ENCODE measurements at regions not wholly inside any gene's neighbourhood (a gene's known extent, or its start where the extent isn't known, plus 50 kb on each side); places are given as distances from the start of the nearest gene placed in this dataset.

GRCh38 chr5:86894056-86894455, 276.3 kb downstream of the COX7C start:
- FAIRE-seq (no peak), DNase-seq (ENCODE audit: low read depth, low spot score) (no peak)
- no peak overlapping the region for H3K9ac ChIP-seq (replicated peaks; ENCODE audit: extremely low read depth, insufficient read depth, low read length)
- ChIA-PET CTCF (no interaction called here), POLR2A (no interaction called here)
- intact Hi-C loops (cut with micrococcal nuclease): no loop called here
- H3K9me3 ChIP-seq (replicated peaks; ENCODE audit: control insufficient read depth, insufficient read depth, low read length): no peaks in the 10 kb centered on the region
- H3K27ac ChIP-seq (ENCODE audit: insufficient read depth, low read depth, low read length): no peak overlapping the region
- H3K4me2 ChIP-seq (ENCODE audit: insufficient read depth, low read length): no peak overlapping the region
- no peak overlapping the region for H2AFZ ChIP-seq (ENCODE audit: low read depth, low read length)
- H4K20me1 ChIP-seq (replicated peaks; ENCODE audit: control insufficient read depth, extremely low read depth, insufficient read depth, low read length): no peaks in the 10 kb centered on the region
- TF ChIP-seq, protein P1, sequence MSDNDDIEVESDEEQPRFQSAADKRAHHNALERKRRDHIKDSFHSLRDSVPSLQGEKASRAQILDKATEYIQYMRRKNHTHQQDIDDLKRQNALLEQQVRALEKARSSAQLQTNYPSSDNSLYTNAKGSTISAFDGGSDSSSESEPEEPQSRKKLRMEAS (IDR thresholded peaks at IDR 0.05; ENCODE audit: insufficient read depth, insufficient read length): no peak
- TF ChIP-seq JUN (IDR thresholded peaks at IDR 0.05; ENCODE audit: borderline replicate concordance, insufficient read depth, insufficient read length, low read depth): no peak
- no peak for TF ChIP-seq MYC (IDR thresholded peaks at IDR 0.05; ENCODE audit: low read depth, low read length)
- TF ChIP-seq, protein P2, sequence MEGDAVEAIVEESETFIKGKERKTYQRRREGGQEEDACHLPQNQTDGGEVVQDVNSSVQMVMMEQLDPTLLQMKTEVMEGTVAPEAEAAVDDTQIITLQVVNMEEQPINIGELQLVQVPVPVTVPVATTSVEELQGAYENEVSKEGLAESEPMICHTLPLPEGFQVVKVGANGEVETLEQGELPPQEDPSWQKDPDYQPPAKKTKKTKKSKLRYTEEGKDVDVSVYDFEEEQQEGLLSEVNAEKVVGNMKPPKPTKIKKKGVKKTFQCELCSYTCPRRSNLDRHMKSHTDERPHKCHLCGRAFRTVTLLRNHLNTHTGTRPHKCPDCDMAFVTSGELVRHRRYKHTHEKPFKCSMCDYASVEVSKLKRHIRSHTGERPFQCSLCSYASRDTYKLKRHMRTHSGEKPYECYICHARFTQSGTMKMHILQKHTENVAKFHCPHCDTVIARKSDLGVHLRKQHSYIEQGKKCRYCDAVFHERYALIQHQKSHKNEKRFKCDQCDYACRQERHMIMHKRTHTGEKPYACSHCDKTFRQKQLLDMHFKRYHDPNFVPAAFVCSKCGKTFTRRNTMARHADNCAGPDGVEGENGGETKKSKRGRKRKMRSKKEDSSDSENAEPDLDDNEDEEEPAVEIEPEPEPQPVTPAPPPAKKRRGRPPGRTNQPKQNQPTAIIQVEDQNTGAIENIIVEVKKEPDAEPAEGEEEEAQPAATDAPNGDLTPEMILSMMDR (IDR thresholded peaks at IDR 0.05; ENCODE audit: extremely low read depth in 1 of 2, insufficient read depth in 1 of 2, low read depth in 1 of 2, low read length in 2 of 2): no peak
- TF ChIP-seq GATA2 (IDR thresholded peaks at IDR 0.05; ENCODE audit: insufficient read depth, insufficient read length, low read depth, low read length): no peak
- TF ChIP-seq POLR2A (IDR thresholded peaks at IDR 0.05; ENCODE audit: low read depth, low read length): no peak
- no peak for TF ChIP-seq EZH2 (IDR thresholded peaks at IDR 0.05; ENCODE audit: borderline replicate concordance, low read depth, low read length, severe bottlenecking)
- TF ChIP-seq POLR2AphosphoS5 (IDR thresholded peaks at IDR 0.05; ENCODE audit: insufficient read depth, low read depth, low read length): no peak
- TF ChIP-seq FOS (IDR thresholded peaks at IDR 0.05; ENCODE audit: borderline replicate concordance, insufficient read depth, low read length): no peak
- no peak overlapping the region for H3K4me3 ChIP-seq (replicated peaks in 1 of 3; ENCODE audit: insufficient read depth in 1 of 3, low read depth in 1 of 3, low read length in 3 of 3)
- no peaks in the 10 kb centered on the region for H3K4me1 ChIP-seq (ENCODE audit: control insufficient read depth, extremely low read depth, insufficient read depth, low read length)
- H3K9me1 ChIP-seq (replicated peaks; ENCODE audit: control insufficient read depth, extremely low read depth, insufficient read depth, low read length): no peaks in the 10 kb centered on the region
- dilution Hi-C loops (cut with MboI; ENCODE audit: extremely low pct_ligation_motif_present, low sequenced_read_pairs): no loop called here
- no TSS peak for BruUV-seq (replicated peaks)
- H3K27me3 ChIP-seq (ENCODE audit: control insufficient read depth in 2 of 2, insufficient read depth in 2 of 2, low read length in 2 of 2): no peaks in the 10 kb centered on the region
- no peaks in the 10 kb centered on the region for H3K36me3 ChIP-seq (ENCODE audit: control insufficient read depth in 2 of 2, extremely low read depth in 1 of 2, insufficient read depth in 2 of 2, low read length in 2 of 2)
- H3K79me2 ChIP-seq (ENCODE audit: control insufficient read depth, insufficient read depth, low read length): no peaks in the 10 kb centered on the region
